ENCODE measurements at regions not wholly inside any gene's neighbourhood (a gene's known extent, or its start where the extent isn't known, plus 50 kb on each side); places are given as distances from the start of the nearest gene placed in this dataset.

GRCh38 chr14:87522575-87522974 is 470.4 kb downstream of the GALC start:
- H3F3A ChIP-seq (replicated peaks; ENCODE audit: low read depth): no peaks in the 10 kb centered on the region
- no peaks in the 10 kb centered on the region for H4K20me1 ChIP-seq (replicated peaks; ENCODE audit: insufficient read depth)
- H3K27me3 ChIP-seq (ENCODE audit: insufficient read depth): no peaks in the 10 kb centered on the region
- H3K27ac ChIP-seq (ENCODE audit: low read depth): no peak overlapping the region
- no peak overlapping the region for H3K4me3 Mint-ChIP-seq
- peaks cover 2% of the 10 kb centered on the region; the same call in 2 of the 3 replicates for H3K9me3 Mint-ChIP-seq
- TF ChIP-seq CREB1 (CRISPR knock-in tag; IDR thresholded peaks at IDR 0.05; ENCODE audit: low read depth) (peak; percentile 32; the same call in 1 of the 2 replicates), POLR2AphosphoS5 (IDR thresholded peaks at IDR 0.05; ENCODE audit: low read depth) (no peak)
- TF ChIP-seq, protein P1, sequence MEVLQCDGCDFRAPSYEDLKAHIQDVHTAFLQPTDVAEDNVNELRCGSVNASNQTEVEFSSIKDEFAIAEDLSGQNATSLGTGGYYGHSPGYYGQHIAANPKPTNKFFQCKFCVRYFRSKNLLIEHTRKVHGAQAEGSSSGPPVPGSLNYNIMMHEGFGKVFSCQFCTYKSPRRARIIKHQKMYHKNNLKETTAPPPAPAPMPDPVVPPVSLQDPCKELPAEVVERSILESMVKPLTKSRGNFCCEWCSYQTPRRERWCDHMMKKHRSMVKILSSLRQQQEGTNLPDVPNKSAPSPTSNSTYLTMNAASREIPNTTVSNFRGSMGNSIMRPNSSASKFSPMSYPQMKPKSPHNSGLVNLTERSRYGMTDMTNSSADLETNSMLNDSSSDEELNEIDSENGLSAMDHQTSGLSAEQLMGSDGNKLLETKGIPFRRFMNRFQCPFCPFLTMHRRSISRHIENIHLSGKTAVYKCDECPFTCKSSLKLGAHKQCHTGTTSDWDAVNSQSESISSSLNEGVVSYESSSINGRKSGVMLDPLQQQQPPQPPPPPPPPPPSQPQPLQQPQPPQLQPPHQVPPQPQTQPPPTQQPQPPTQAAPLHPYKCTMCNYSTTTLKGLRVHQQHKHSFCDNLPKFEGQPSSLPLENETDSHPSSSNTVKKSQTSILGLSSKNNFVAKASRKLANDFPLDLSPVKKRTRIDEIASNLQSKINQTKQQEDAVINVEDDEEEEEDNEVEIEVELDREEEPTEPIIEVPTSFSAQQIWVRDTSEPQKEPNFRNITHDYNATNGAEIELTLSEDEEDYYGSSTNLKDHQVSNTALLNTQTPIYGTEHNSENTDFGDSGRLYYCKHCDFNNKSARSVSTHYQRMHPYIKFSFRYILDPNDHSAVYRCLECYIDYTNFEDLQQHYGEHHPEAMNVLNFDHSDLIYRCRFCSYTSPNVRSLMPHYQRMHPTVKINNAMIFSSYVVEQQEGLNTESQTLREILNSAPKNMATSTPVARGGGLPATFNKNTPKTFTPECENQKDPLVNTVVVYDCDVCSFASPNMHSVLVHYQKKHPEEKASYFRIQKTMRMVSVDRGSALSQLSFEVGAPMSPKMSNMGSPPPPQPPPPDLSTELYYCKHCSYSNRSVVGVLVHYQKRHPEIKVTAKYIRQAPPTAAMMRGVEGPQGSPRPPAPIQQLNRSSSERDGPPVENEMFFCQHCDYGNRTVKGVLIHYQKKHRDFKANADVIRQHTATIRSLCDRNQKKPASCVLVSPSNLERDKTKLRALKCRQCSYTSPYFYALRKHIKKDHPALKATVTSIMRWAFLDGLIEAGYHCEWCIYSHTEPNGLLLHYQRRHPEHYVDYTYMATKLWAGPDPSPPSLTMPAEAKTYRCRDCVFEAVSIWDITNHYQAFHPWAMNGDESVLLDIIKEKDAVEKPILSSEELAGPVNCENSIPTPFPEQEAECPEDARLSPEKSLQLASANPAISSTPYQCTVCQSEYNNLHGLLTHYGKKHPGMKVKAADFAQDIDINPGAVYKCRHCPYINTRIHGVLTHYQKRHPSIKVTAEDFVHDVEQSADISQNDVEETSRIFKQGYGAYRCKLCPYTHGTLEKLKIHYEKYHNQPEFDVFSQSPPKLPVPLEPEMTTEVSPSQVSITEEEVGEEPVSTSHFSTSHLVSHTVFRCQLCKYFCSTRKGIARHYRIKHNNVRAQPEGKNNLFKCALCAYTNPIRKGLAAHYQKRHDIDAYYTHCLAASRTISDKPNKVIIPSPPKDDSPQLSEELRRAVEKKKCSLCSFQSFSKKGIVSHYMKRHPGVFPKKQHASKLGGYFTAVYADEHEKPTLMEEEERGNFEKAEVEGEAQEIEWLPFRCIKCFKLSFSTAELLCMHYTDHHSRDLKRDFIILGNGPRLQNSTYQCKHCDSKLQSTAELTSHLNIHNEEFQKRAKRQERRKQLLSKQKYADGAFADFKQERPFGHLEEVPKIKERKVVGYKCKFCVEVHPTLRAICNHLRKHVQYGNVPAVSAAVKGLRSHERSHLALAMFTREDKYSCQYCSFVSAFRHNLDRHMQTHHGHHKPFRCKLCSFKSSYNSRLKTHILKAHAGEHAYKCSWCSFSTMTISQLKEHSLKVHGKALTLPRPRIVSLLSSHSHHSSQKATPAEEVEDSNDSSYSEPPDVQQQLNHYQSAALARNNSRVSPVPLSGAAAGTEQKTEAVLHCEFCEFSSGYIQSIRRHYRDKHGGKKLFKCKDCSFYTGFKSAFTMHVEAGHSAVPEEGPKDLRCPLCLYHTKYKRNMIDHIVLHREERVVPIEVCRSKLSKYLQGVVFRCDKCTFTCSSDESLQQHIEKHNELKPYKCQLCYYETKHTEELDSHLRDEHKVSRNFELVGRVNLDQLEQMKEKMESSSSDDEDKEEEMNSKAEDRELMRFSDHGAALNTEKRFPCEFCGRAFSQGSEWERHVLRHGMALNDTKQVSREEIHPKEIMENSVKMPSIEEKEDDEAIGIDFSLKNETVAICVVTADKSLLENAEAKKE (CRISPR knock-in tag; IDR thresholded peaks at IDR 0.05): no peak
- TF ChIP-seq, protein P2, sequence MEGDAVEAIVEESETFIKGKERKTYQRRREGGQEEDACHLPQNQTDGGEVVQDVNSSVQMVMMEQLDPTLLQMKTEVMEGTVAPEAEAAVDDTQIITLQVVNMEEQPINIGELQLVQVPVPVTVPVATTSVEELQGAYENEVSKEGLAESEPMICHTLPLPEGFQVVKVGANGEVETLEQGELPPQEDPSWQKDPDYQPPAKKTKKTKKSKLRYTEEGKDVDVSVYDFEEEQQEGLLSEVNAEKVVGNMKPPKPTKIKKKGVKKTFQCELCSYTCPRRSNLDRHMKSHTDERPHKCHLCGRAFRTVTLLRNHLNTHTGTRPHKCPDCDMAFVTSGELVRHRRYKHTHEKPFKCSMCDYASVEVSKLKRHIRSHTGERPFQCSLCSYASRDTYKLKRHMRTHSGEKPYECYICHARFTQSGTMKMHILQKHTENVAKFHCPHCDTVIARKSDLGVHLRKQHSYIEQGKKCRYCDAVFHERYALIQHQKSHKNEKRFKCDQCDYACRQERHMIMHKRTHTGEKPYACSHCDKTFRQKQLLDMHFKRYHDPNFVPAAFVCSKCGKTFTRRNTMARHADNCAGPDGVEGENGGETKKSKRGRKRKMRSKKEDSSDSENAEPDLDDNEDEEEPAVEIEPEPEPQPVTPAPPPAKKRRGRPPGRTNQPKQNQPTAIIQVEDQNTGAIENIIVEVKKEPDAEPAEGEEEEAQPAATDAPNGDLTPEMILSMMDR (conservative IDR thresholded peaks at IDR 0.05; ENCODE audit: low read depth in 2 of 2): peak; percentile 46 to 58
- DNase-seq (ENCODE audit: low spot score) (peak; percentile 72), ATAC-seq (peak; percentile 99)
- peaks cover 3% of the 10 kb centered on the region; the same call in 1 of the 2 replicates for H3K4me1 ChIP-seq (ENCODE audit: insufficient read depth)
- no peak overlapping the region for H3K4me3 ChIP-seq
- no peak overlapping the region for H3K27ac Mint-ChIP-seq
- H3K79me2 ChIP-seq (replicated peaks; ENCODE audit: insufficient read depth): no peaks in the 10 kb centered on the region
- no peak overlapping the region for H2AFZ ChIP-seq
- peaks cover 2% of the 10 kb centered on the region; the same call in 1 of the 2 replicates for H3K9me2 ChIP-seq (ENCODE audit: insufficient read depth)
- H3K4me1 Mint-ChIP-seq: peaks cover 8% of the 10 kb centered on the region; the same call in 2 of the 3 replicates
- no peak overlapping the region for H3K4me2 ChIP-seq
- H3K36me3 Mint-ChIP-seq (ENCODE audit: low read depth): peaks cover 2% of the 10 kb centered on the region; the same call in 2 of the 3 replicates
- no peaks in the 10 kb centered on the region for H3K36me3 ChIP-seq (ENCODE audit: insufficient read depth)
- H3K27me3 Mint-ChIP-seq (ENCODE audit: insufficient read depth, low read depth, poor library complexity): peaks cover 1% of the 10 kb centered on the region

Measured in GM23338 (cell line).